Activated CD4-positive, alpha-beta T cell treated with anti-CD3 and anti-CD28 coated beads for 1 hour (primary cell): ENCODE measurements at regions not wholly inside any gene's neighbourhood (a gene's known extent, or its start where the extent isn't known, plus 50 kb on each side); places are given as distances from the start of the nearest gene placed in this dataset.

Experiments
- DNase-seq: peaks from one replicate; pipeline ENCODE4 v3.0.0-alpha.2; 2020

GRCh38 chr5:124087752-124088151, 575.8 kb downstream of the CSNK1G3 start:
- no peak for DNase-seq

- DNase-seq, result no peak
These were observed 568.3 kb downstream of the CSNK1G3 start for GRCh38 chr5:124080256-124080655.

- DNase-seq, result no peak
These were observed 567.1 kb downstream of the CSNK1G3 start for GRCh38 chr5:124079062-124079461.

GRCh38 chr5:124074500-124074899, 562.5 kb downstream of the CSNK1G3 start:
- DNase-seq, result no peak

GRCh38 chr5:124072570-124072969, 560.6 kb downstream of the CSNK1G3 start:
- no peak for DNase-seq

GRCh38 chr5:124071039-124071438, 559.1 kb downstream of the CSNK1G3 start:
- no peak for DNase-seq

GRCh38 chr5:124065508-124065907, 553.5 kb downstream of the CSNK1G3 start:
- DNase-seq, result no peak

GRCh38 chr5:124064956-124065355, 553.0 kb downstream of the CSNK1G3 start:
- no peak for DNase-seq

- DNase-seq, result no peak
These were observed 549.7 kb downstream of the CSNK1G3 start for GRCh38 chr5:124061663-124062062.

- DNase-seq, result no peak
These were observed 549.1 kb downstream of the CSNK1G3 start for GRCh38 chr5:124061068-124061430.

GRCh38 chr5:124060413-124061067, 548.6 kb downstream of the CSNK1G3 start:
- DNase-seq, result no peak

GRCh38 chr5:124060011-124060410, 548.0 kb downstream of the CSNK1G3 start:
- DNase-seq, result no peak

- no peak for DNase-seq
These were observed 547.2 kb downstream of the CSNK1G3 start for GRCh38 chr5:124059200-124059599.

GRCh38 chr5:124057724-124058231, 545.8 kb downstream of the CSNK1G3 start:
- DNase-seq, result no peak

GRCh38 chr5:124056991-124057723, 545.2 kb downstream of the CSNK1G3 start:
- DNase-seq, result no peak

- DNase-seq, result no peak
These were observed 544.5 kb downstream of the CSNK1G3 start for GRCh38 chr5:124056326-124056990.

- no peak for DNase-seq
These were observed 543.8 kb downstream of the CSNK1G3 start for GRCh38 chr5:124055751-124056150.

GRCh38 chr5:124054564-124054963, 542.6 kb downstream of the CSNK1G3 start:
- no peak for DNase-seq

GRCh38 chr5:124053340-124053739, 541.4 kb downstream of the CSNK1G3 start:
- no peak for DNase-seq

- no peak for DNase-seq
These were observed 540.2 kb downstream of the CSNK1G3 start for GRCh38 chr5:124052201-124052600.

GRCh38 chr5:124050120-124050770, 538.3 kb downstream of the CSNK1G3 start:
- no peak for DNase-seq

- no peak for DNase-seq
These were observed 533.4 kb downstream of the CSNK1G3 start for GRCh38 chr5:124045412-124045811.

GRCh38 chr5:124044613-124045012, 532.6 kb downstream of the CSNK1G3 start:
- DNase-seq, result no peak
